ENCODE measurements at regions not wholly inside any gene's neighbourhood (a gene's known extent, or its start where the extent isn't known, plus 50 kb on each side); places are given as distances from the start of the nearest gene placed in this dataset.

DNA sequence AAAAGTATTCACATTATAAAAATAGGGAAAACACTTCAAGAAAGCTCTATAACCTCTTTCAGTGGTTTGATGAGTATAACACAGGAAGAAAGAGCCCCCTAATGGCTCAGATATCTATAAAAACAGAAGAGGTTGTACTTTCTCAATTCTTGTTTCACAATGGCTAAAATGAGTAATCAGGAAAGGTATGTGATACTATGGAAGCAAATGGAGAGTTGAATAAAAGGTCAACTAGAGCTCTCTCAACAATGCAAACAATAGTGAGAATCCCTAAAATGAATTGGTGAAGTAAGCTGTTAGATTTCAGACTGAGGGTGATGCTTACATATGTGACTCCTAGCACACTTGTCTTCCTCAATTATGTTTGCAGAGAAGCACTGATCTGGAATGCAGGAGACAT lies 584.6 kb upstream of the CDH18 start:
- TF ChIP-seq, protein P1, sequence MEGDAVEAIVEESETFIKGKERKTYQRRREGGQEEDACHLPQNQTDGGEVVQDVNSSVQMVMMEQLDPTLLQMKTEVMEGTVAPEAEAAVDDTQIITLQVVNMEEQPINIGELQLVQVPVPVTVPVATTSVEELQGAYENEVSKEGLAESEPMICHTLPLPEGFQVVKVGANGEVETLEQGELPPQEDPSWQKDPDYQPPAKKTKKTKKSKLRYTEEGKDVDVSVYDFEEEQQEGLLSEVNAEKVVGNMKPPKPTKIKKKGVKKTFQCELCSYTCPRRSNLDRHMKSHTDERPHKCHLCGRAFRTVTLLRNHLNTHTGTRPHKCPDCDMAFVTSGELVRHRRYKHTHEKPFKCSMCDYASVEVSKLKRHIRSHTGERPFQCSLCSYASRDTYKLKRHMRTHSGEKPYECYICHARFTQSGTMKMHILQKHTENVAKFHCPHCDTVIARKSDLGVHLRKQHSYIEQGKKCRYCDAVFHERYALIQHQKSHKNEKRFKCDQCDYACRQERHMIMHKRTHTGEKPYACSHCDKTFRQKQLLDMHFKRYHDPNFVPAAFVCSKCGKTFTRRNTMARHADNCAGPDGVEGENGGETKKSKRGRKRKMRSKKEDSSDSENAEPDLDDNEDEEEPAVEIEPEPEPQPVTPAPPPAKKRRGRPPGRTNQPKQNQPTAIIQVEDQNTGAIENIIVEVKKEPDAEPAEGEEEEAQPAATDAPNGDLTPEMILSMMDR (IDR thresholded peaks at IDR 0.05; ENCODE audit: insufficient read depth, low read depth, low read length), result no peak
- Histone ChIP-seq H3K36me3 (ENCODE audit: control insufficient read depth, insufficient read depth, low read length) (no peaks in the 10 kb centered on the region), H3K27me3 (ENCODE audit: control insufficient read depth, insufficient read depth, low read length) (no peaks in the 10 kb centered on the region), H3K4me3 (ENCODE audit: low read depth, low read length) (no peak overlapping the region)
- POLR2A ChIA-PET, result no interaction called here
- CTCF ChIA-PET, result no interaction called here
- DNase-seq (ENCODE audit: low read depth), result no peak

DNA sequence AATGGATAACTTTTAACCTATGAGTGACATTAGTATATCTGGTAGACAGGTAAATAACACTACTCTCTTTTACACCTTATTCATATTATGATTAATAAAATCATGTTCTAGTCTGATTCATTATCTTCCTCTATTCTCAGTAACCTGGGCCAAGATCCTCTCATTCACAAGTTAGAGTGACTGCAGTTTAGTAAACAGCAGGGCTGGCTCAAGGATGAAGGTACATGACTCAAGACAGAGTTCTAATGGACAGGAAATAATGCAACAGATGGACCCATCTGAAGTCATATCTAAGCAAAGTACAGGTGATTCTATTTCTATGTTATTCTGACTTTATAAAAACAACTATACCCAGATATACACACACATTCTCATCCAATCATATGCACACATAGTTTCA lies 582.5 kb upstream of the CDH18 start:
- no peak overlapping the region for H3K4me3 ChIP-seq (ENCODE audit: low read depth, low read length)
- CTCF ChIA-PET, result no interaction called here
- POLR2A ChIA-PET, result no interaction called here
- H3K27me3 ChIP-seq (ENCODE audit: control insufficient read depth, insufficient read depth, low read length), result no peaks in the 10 kb centered on the region
- no peak for DNase-seq (ENCODE audit: low read depth)
- H3K36me3 ChIP-seq (ENCODE audit: control insufficient read depth, insufficient read depth, low read length), result no peaks in the 10 kb centered on the region
- TF ChIP-seq, protein P1 (IDR thresholded peaks at IDR 0.05; ENCODE audit: insufficient read depth, low read depth, low read length), result no peak

DNA sequence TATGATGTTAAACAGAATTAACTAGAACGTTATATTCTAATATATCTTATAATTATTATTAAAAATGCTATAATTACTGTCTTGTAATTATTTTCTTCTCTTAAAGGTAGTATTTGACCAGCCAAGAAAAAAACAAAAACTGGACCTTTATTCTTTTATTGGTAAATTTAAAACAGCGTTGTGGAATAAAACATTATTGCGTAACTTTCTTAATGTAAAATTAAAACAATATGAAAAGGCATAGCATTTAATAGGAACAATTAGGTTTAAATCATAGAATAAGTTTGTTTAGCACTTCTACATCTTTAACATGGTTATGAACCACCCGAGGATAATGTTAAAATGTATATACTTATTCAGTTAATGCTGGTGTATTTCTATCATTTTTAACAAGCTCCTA lies 574.5 kb upstream of the CDH18 start:
- TF ChIP-seq, protein P1 (IDR thresholded peaks at IDR 0.05; ENCODE audit: insufficient read depth, low read depth, low read length), result no peak
- Histone ChIP-seq H3K36me3 (ENCODE audit: control insufficient read depth, insufficient read depth, low read length) (no peaks in the 10 kb centered on the region), H3K4me3 (ENCODE audit: low read depth, low read length) (no peak overlapping the region), H3K27me3 (ENCODE audit: control insufficient read depth, insufficient read depth, low read length) (no peaks in the 10 kb centered on the region)
- DNase-seq (ENCODE audit: low read depth), result no peak
- POLR2A ChIA-PET, result interaction anchor here (0.6 kb wide), 1 partner anchor 564 kb away, joined by 3 read pairs; no protein-coding TSS in a partner anchor
- CTCF ChIA-PET, result no interaction called here

DNA sequence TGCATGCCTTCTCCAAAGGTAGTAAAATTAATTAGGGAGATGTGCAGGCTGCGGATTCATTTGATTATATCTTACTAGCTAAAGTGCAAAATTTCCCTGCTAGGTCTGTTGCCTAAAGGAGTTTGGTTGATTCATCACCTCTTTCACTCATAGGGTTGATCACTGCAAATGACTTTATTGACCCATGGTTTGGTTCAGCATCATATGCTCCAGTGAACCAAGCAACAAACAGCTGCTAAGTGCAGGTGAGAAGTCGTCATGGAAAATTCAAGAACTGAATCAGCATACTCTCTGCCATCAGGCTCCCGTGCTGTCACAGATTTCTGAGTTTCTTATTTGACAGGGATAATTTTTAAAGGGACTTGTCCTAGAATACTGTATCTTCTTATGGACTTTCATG lies 571.8 kb upstream of the CDH18 start:
- ChIA-PET POLR2A (no interaction called here), CTCF (no interaction called here)

DNA sequence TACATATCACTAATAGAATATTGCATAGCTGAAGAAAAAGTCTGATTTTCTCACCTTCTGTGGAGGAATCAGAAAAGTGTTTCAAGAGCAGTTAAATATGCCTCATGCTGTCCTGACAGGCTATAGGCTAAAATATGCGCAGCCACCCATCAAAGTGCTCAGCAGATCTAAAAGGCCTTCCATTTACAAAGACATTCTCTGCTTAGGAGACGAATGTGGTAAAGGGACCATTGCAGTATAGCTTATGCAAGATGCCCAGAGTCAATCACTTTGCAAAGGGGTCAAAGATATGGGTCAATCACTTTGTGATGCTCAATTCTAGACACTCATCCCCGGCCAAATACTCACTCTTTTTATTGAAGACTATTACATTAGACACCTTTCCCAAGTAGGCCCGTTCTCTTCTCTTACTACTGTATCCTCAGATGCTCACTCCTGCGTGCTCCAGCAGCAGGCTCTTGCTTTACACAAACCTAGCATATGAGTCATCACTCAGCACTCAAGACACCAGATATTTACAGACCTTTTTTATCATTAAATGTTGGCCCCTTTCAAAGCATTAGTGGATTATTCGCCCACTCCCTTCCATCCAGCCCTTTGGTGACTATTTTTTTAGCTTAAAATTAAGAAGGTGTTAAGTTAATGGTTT lies 568.2 kb upstream of the CDH18 start:
- Histone ChIP-seq H3K36me3 (ENCODE audit: control insufficient read depth, insufficient read depth, low read length) (no peaks in the 10 kb centered on the region), H3K4me3 (ENCODE audit: low read depth, low read length) (no peak overlapping the region), H3K27me3 (ENCODE audit: control insufficient read depth, insufficient read depth, low read length) (no peaks in the 10 kb centered on the region)
- DNase-seq (ENCODE audit: low read depth), result no peak
- ChIA-PET POLR2A (no interaction called here), CTCF (no interaction called here)
- TF ChIP-seq, protein P1 (IDR thresholded peaks at IDR 0.05; ENCODE audit: insufficient read depth, low read depth, low read length), result no peak

More for the DNA sequence above, 571.8 kb upstream of the CDH18 start:
- no peaks in the 10 kb centered on the region for H3K27me3 ChIP-seq (ENCODE audit: control insufficient read depth, insufficient read depth, low read length)
- TF ChIP-seq, protein P1 (IDR thresholded peaks at IDR 0.05; ENCODE audit: insufficient read depth, low read depth, low read length), result no peak
- no peaks in the 10 kb centered on the region for H3K36me3 ChIP-seq (ENCODE audit: control insufficient read depth, insufficient read depth, low read length)
- no peak overlapping the region for H3K4me3 ChIP-seq (ENCODE audit: low read depth, low read length)
- DNase-seq (ENCODE audit: low read depth), result no peak

Measured in BJ (cell line).